GM23248 (cell line): ENCODE measurements at regions not wholly inside any gene's neighbourhood (a gene's known extent, or its start where the extent isn't known, plus 50 kb on each side); places are given as distances from the start of the nearest gene placed in this dataset.

Source experiments
- DNase-seq: peaks from one replicate; pipeline ENCODE4 v3.0.0-alpha.2; 2015
- H2AFZ ChIP-seq: fragments of 200-600 bp; sonication (generic); 2 replicates; pipeline ENCODE4 v1.6.1; 2016; ENCODE audit warnings: antibody characterized with exemption
- H3F3A ChIP-seq: fragments of 200-600 bp; sonication (generic); 2 replicates; pipeline ENCODE4 v1.6.1; 2016; ENCODE audit warnings: mild to moderate bottlenecking, antibody characterized with exemption, mixed run types; ENCODE audit not compliant: insufficient read depth
- H3K27ac ChIP-seq: fragments of 200-600 bp; sonication (generic); 2 replicates; pipeline ENCODE4 v1.5.1; 2016; ENCODE audit warnings: mild to moderate bottlenecking
- H3K27me3 ChIP-seq: fragments of 200-600 bp; sonication (generic); replicated peaks from 2 replicates; pipeline ENCODE4 v1.6.1; 2016; ENCODE audit warnings: mild to moderate bottlenecking; ENCODE audit not compliant: insufficient read depth
- H3K36me3 ChIP-seq: fragments of 200-600 bp; sonication (generic); 2 replicates; pipeline ENCODE4 v1.6.1; 2016; ENCODE audit warnings: low read depth, mild to moderate bottlenecking
- H3K4me1 ChIP-seq: fragments of 200-600 bp; sonication (generic); 2 replicates; pipeline ENCODE4 v1.6.1; 2016; ENCODE audit warnings: mild to moderate bottlenecking; ENCODE audit not compliant: insufficient read depth
- H3K4me2 ChIP-seq: fragments of 200-600 bp; sonication (generic); one replicate; pipeline ENCODE4 v1.6.1; 2016; ENCODE audit warnings: mild to moderate bottlenecking; ENCODE audit not compliant: unreplicated experiment
- H3K4me3 ChIP-seq: fragments of 200-600 bp; sonication (generic); 2 replicates; pipeline ENCODE4 v1.5.1; 2016; ENCODE audit warnings: mild to moderate bottlenecking
- H3K79me2 ChIP-seq: fragments of 200-600 bp; sonication (generic); 2 replicates; pipeline ENCODE4 v1.6.1; 2016; ENCODE audit warnings: mild to moderate bottlenecking; ENCODE audit not compliant: insufficient read depth
- H3K9ac ChIP-seq: fragments of 200-600 bp; sonication (generic); 2 replicates; pipeline ENCODE4 v1.6.1; 2016; ENCODE audit warnings: mild to moderate bottlenecking
- H3K9me2 ChIP-seq: fragments of 200-600 bp; sonication (generic); 2 replicates; pipeline ENCODE4 v1.6.1; 2016; ENCODE audit warnings: mixed run types, mild to moderate bottlenecking, moderate library complexity; ENCODE audit not compliant: insufficient read depth
- H3K9me3 ChIP-seq: fragments of 200-600 bp; sonication (generic); one replicate; pipeline ENCODE4 v1.6.1; 2017; ENCODE audit warnings: low read depth
- H4K20me1 ChIP-seq: fragments of 200-600 bp; sonication (generic); 2 replicates; pipeline ENCODE4 v1.6.0; 2016; ENCODE audit not compliant: insufficient read depth
- EZH2 ChIP-seq: fragments of 200-600 bp; sonication (generic); IDR thresholded peaks from 2 replicates; pipeline ENCODE4 v1.6.1; 2018; ENCODE audit warnings: antibody characterized with exemption, mild to moderate bottlenecking; ENCODE audit not compliant: insufficient read depth, poor library complexity, severe bottlenecking
- EZH2phosphoT487 ChIP-seq: fragments of 200-600 bp; sonication (generic); IDR thresholded peaks from 2 replicates; pipeline ENCODE4 v1.6.1; 2018; ENCODE audit warnings: antibody characterized with exemption, moderate library complexity, mild to moderate bottlenecking, low read depth; ENCODE audit not compliant: insufficient read depth
- WGBS, 2 experiments: methylation state at CpG; one replicate each; pipeline ENCODE4 v1.1.6; 2015 to 2017; ENCODE audit warnings: low lambda C conversion rate in 2 of 2, low coverage in 1 of 2; ENCODE audit errors: missing lambda C conversion rate in 2 of 2; 5-methylcytosine and 5-hydroxymethylcytosine counted together
- in situ Hi-C: fragments of 300-500 bp; cut with MboI; formaldehyde crosslinking; loops from 2 replicates; pipeline ENCODE4 v1.15.0; 2020

DNA sequence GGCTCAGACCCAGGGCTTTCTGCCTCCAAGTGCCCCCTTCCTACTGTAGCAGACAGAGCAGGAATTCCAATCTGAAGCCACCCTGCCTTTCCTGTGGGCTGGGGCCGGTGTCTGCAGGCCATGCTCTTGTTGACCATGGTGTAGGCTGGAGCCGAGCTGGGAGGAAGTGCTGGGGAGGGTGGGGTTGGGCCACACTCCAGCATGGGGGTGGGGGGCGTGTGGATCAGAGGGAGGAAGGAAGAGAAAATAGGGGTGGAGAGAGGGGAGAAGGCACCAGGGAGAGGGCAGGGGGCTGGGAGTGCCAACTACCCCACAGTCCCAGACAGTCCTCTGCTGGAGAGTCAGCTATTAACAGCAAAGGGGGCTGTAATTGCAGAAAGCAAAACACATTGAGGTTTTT, 54.3 kb upstream of the JPH3 start:
- in situ Hi-C loops = loop anchor here (10.0 kb wide), 1 partner anchor 123 kb away; no protein-coding TSS in a partner anchor
- no peak overlapping the region for H3K27ac ChIP-seq
- no peaks in the 10 kb centered on the region for H3K27me3 ChIP-seq
- H3K4me2 ChIP-seq = no peak overlapping the region
- WGBS, 2 experiments = 42 to 53% methylated on average over 2 to 3 of the region's 3 CpGs
- no peaks in the 10 kb centered on the region for H4K20me1 ChIP-seq
- H3K4me1 ChIP-seq = no peaks in the 10 kb centered on the region
- TF ChIP-seq EZH2 (no peak), EZH2phosphoT487 (no peak)
- H3F3A ChIP-seq = no peaks in the 10 kb centered on the region
- H3K9ac ChIP-seq = no peak overlapping the region
- H3K9me2 ChIP-seq = no peaks in the 10 kb centered on the region
- no peak overlapping the region for H2AFZ ChIP-seq
- no peak for DNase-seq
- H3K79me2 ChIP-seq = no peaks in the 10 kb centered on the region
- H3K4me3 ChIP-seq = no peak overlapping the region
- H3K9me3 ChIP-seq = no peaks in the 10 kb centered on the region
- H3K36me3 ChIP-seq = no peaks in the 10 kb centered on the region

- Histone ChIP-seq H3K4me3 (no peak overlapping the region), H3K4me2 (no peak overlapping the region), H3K36me3 (no peaks in the 10 kb centered on the region), H4K20me1 (no peaks in the 10 kb centered on the region), H3K4me1 (peaks cover 17% of the 10 kb centered on the region), H3K27ac (no peak overlapping the region), H3K79me2 (no peaks in the 10 kb centered on the region), H3K9me2 (no peaks in the 10 kb centered on the region), H3F3A (peaks cover 8% of the 10 kb centered on the region; the same call in 1 of the 2 replicates), H3K9ac (no peak overlapping the region), H2AFZ (peak overlapping the region; percentile 29; the same call in 1 of the 2 replicates), H3K27me3 (no peaks in the 10 kb centered on the region), H3K9me3 (no peaks in the 10 kb centered on the region)
- in situ Hi-C loops = loop anchor here (10.0 kb wide), 1 partner anchor 119 kb away; no protein-coding TSS in a partner anchor
- DNase-seq = peak; percentile 60
- 67 to 68% methylated on average over 27 to 28 of the region's 28 CpGs for WGBS, 2 experiments
- TF ChIP-seq EZH2phosphoT487 (no peak), EZH2 (no peak)
Observed at GRCh38 chr16:87543436-87544191, 50.8 kb upstream of the ZCCHC14 start.

- peaks cover 16% of the 10 kb centered on the region for H3F3A ChIP-seq
- H4K20me1 ChIP-seq = no peaks in the 10 kb centered on the region
- in situ Hi-C loops = loop anchor here (10.0 kb wide), 1 partner anchor 118 kb away; no protein-coding TSS in a partner anchor
- no peak overlapping the region for H2AFZ ChIP-seq
- TF ChIP-seq EZH2phosphoT487 (no peak), EZH2 (no peak)
- DNase-seq = no peak
- no peaks in the 10 kb centered on the region for H3K9me3 ChIP-seq
- peaks cover 26% of the 10 kb centered on the region for H3K4me1 ChIP-seq
- no peak overlapping the region for H3K4me2 ChIP-seq
- H3K27me3 ChIP-seq = no peaks in the 10 kb centered on the region
- WGBS, 2 experiments = 78 to 81% methylated on average over 17 of the region's 17 CpGs
- no peaks in the 10 kb centered on the region for H3K79me2 ChIP-seq
- no peak overlapping the region for H3K27ac ChIP-seq
- no peak overlapping the region for H3K4me3 ChIP-seq
- H3K9ac ChIP-seq = no peak overlapping the region
- H3K9me2 ChIP-seq = no peaks in the 10 kb centered on the region
- no peaks in the 10 kb centered on the region for H3K36me3 ChIP-seq
Observed at GRCh38 chr16:87542531-87543102, 49.8 kb upstream of the ZCCHC14 start.
